SU-DHL-6 (cell line): ENCODE measurements at regions not wholly inside any gene's neighbourhood (a gene's known extent, or its start where the extent isn't known, plus 50 kb on each side); places are given as distances from the start of the nearest gene placed in this dataset.

Experiments
- CTCF ChIP-seq: fragments of 200-600 bp; sonication (generic); IDR thresholded peaks from one replicate; pipeline ENCODE4 v1.5.1; 2017; ENCODE audit warnings: antibody characterized with exemption, mild to moderate bottlenecking, low read length, moderate library complexity; ENCODE audit not compliant: insufficient read depth, poor library complexity, severe bottlenecking
- EZH2phosphoT487 ChIP-seq: fragments of 200-600 bp; sonication (generic), shearing (Covaris generic); conservative IDR thresholded peaks from 2 replicates; pipeline ENCODE4 v1.6.1; 2018; ENCODE audit warnings: mild to moderate bottlenecking, antibody characterized with exemption, low read length, moderate library complexity, mixed read lengths

- TF ChIP-seq CTCF (no peak), EZH2phosphoT487 (no peak)
These were observed 534.5 kb downstream of the USP25 start for GRCh38 chr21:16264319-16264718.
